Activated naive CD8-positive, alpha-beta T cell treated with anti-CD3 and anti-CD28 coated beads, Interleukin-2, amount 50 U/mL, for 16 hours (primary cell): ENCODE measurements at regions not wholly inside any gene's neighbourhood (a gene's known extent, or its start where the extent isn't known, plus 50 kb on each side); places are given as distances from the start of the nearest gene placed in this dataset.

Experiments used
- DNase-seq: peaks from one replicate; pipeline ENCODE4 v3.0.0-alpha.2; 2020; ENCODE audit warnings: low read depth, low spot score

GRCh38 chr4:106767991-106768390, 268.1 kb downstream of the DKK2 start:
- no peak for DNase-seq

DNA sequence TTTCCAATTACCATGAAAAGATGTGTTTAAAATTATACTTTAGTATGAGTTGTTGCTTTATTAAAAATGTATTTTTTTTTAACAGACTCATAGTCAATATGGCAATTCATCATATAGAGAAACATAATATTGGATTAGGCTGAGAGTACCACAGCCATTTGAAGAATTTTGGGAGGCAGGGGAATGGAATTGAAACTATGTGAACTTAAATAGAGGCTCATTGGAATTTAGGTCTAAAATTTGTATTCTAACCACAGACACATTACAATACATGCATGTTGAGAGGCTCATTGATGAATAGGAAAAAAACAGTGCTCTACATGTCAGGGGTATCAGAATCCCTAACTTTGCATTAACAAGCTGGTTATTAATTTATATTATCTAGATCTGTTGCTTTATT, 269.6 kb downstream of the DKK2 start:
- DNase-seq = no peak

- DNase-seq = no peak
Measured at GRCh38 chr4:106764774-106765173, 271.3 kb downstream of the DKK2 start.

DNA sequence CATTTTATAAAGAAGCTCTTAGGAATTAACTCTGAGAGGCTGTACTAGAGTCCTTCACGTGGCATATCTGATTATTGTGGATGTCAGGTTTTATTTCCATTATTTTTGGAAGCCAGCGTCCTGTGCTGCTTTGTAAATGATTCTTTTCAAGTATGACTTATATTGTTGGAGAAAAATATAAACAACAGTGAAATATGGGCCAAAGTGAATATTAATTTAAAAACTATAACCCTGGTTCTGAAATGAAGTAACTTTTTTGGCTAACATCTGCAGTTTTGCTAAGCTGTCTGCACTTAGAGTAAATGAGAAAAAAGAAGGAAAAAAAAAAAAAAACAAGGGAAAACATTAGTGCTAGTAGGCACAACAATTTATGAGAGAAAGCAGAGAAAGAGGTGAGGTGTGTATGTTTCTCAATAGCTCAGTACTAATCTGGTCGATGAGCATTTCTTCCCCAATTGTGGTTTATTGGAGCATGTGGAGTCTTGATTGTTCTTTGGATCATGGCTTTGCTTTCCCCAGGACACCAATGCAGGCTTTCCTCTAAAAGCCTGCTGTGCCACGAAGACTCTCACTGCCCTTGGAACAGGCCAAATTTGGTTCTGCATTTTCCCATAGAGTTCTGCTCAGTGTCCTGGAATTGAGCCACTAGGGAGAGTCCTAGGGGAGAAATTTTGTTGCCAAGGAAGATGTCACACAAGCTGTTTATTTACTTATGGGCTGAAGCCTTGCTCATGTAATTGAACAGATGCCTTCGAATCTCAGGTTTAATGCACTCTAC, 273.3 kb downstream of the DKK2 start:
- no peak for DNase-seq

GRCh38 chr4:106753426-106753825, 282.7 kb downstream of the DKK2 start:
- DNase-seq = no peak

GRCh38 chr4:106746451-106746850, 289.7 kb downstream of the DKK2 start:
- DNase-seq = no peak

GRCh38 chr4:106738121-106738520, 298.0 kb downstream of the DKK2 start:
- no peak for DNase-seq

DNA sequence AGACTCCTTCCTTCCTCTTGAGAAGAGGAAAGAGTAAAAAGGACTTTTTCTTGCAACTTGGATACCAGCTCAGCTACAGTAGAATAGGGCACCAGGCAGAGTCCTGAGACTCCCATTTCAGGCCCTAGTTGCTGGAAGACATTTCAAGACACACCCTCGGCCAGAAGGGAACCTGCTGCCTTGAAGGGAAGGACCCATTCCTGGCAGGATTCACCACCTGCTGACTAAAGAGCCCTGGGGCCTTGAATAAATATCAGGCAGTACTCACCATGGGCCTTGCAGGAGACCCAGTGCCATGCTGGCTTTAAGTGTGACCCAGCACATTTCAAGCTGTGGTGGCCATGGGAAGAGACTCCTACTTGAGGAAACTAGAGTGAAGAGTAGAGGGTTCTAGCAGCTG, 317.6 kb downstream of the DKK2 start:
- no peak for DNase-seq

GRCh38 chr4:106717091-106717490, 319.0 kb downstream of the DKK2 start:
- DNase-seq = no peak

GRCh38 chr4:106715825-106716224, 320.3 kb downstream of the DKK2 start:
- DNase-seq = no peak

DNA sequence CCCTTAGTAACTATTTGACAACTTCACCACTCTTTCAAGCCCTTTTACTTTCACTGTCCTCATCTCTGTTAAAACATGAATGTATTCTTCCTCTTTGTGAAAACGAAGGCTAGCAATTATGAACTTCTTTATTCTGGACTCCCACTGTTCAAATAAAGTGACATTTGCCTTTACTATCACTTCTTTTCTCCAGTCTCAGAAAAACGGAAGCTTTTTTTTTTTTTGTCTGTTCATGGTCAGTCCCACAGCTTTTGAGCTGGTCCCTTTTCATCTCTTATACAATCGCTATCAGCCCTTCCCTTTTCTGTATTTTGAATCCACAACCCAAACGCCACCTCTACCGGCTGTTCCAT, 327.7 kb downstream of the DKK2 start:
- DNase-seq = no peak

DNA sequence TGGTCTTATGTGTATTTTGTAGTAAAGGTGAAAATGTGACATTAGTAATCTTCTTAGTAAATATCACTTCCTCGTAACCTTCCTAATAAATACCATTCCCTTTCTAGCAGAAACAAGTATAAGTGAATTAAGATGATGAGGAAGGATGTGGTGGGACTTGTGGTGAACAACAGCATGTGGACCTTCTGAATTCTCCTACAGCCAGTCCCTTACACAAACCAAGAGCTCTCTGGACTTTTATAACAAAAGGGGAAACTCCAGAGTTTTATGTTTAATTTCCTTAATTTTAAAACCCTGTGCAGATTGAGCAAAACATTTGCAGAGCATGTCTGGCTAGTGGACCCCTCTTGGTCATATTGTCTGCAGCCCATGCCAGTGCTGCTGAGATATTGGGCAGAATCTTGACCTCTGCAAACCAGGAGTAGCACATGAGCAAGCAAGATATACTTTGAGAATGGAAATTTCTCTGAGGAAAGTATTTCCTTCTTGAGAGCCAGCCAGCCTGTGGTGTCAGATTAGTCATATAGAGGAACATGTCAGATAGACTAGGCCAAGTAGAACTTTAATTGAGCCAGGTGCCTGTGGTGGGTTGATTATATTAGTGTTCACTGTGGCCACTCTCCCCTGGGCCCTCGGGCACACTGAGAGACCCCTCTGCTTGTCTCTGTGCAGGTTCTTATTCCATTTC, 328.2 kb downstream of the DKK2 start:
- no peak for DNase-seq

- no peak for DNase-seq
Measured at GRCh38 chr4:106704253-106704870, 331.8 kb downstream of the DKK2 start.

DNA sequence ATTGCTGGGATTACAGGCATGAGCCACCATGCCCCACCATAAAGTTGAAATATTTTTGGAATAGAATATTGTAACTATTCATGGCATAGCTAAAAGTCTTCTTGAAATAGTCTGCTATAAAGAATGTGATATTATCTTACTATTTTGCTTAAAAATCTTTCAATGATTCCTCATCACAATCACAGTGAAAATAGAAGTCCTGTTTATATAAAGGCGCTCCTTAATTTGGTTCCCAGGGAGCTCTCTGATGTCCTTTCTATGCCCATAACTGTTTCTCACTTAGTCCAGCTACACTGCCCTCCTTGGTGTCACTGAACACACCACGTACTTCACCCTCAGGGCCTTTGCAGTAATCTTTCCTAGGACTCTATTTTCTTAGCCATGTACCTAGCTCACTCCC, 331.7 kb upstream of the GIMD1 start:
- DNase-seq = no peak

DNA sequence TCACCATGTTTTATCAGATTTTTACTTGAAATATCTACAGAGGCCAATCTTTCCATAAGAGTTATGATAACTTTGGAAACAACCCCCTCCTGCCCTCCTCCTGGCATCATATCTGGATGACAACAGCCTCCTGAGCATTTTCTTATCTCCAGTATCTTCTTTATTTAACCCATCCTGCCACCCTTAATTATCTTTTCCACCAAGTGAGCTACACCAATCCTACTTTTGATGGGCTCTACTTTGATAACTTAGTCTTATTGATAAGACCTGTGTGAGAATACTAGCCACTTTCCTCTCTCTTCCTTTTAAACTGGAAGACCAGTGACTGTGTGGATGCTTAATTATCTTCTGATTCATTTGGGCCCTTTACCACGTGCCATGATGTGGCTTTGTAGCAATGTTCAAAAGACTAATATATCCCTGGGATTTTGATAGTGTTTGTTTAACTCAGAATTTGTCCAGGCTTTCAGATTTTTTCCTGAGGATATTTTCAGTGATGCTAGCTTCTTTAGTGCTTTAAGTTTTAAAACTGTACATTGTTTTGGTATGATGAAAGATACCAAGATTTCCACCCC, 330.1 kb upstream of the GIMD1 start:
- no peak for DNase-seq

- DNase-seq = no peak
Measured at GRCh38 chr4:106695501-106696262, 327.1 kb upstream of the GIMD1 start.

DNA sequence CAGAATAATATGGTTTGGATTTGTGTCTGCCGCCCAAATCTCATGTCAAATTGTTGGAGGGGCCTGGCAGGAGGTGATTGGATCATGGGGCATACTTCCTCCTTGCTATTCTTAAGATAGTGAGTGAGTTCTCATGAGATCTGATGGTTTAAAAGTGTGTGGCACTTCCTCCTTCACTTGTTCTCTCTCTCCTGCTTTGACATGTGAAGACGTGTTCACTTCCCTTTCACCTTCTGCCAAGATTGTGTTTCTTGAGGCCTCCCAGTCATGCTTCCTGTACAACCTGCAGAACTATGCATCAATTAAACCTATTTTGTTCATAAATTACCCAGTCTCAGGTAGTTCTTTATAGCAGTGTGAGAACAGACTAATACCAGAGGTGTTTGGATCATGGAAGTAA, 325.7 kb upstream of the GIMD1 start:
- no peak for DNase-seq

DNA sequence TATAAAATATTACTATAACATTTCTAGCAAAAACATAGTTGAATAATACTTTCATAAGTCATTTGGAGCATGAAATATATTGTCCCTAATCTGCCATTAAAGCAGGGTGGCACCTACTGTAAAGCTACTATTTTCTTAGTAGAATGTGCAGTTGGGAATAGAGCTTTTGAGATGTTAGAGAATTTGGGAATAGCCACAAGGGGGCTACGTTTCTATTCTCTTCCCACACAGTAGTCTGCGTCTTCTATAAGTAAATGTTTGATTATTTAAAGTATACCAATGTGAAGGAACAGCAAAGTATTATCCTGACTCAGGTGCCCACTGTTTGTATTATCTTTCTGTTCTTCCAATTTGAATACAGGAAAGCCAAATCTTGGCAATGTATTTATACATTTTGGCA, 323.2 kb upstream of the GIMD1 start:
- DNase-seq = no peak

DNA sequence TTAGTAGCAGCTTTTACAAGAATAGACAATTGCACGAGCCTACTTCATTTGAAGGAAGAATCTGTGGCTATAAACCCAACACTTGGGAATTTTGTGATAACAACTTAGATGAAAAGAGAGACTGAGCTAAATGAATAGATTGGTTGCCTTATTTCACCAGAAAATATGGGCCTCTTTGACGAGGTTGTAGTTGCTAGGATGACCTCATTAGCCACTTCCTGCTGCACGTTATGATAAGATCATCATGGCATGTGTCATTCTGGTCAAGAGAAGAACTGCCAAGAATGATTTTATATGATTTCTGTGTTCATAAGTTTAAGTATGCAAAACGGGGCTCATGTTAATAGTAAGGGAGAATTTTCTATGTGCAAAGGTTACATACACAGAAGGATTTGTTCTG, 321.9 kb upstream of the GIMD1 start:
- no peak for DNase-seq

- DNase-seq = no peak
Measured at GRCh38 chr4:106687026-106687425, 318.4 kb upstream of the GIMD1 start.

- no peak for DNase-seq
Measured at GRCh38 chr4:106681381-106681921, 312.9 kb upstream of the GIMD1 start.

- DNase-seq = no peak
Measured at GRCh38 chr4:106679063-106679462, 310.5 kb upstream of the GIMD1 start.
